ENCODE measurements at regions not wholly inside any gene's neighbourhood (a gene's known extent, or its start where the extent isn't known, plus 50 kb on each side); places are given as distances from the start of the nearest gene placed in this dataset.
A peak's percentile ranks its signal among the peaks of the same experiment; 100 is the strongest.

- no peak for DNase-seq
Observed at GRCh38 chr5:15074651-15075050, 203.1 kb upstream of the ANKH start.

GRCh38 chr5:15073453-15073852, 201.9 kb upstream of the ANKH start:
- DNase-seq: no peak

GRCh38 chr5:15070907-15071306, 199.3 kb upstream of the ANKH start:
- no peak for DNase-seq

GRCh38 chr5:15069407-15069905, 197.9 kb upstream of the ANKH start:
- DNase-seq: no peak

GRCh38 chr5:15065091-15065490, 193.5 kb upstream of the ANKH start:
- DNase-seq: no peak

- DNase-seq: no peak
Observed at GRCh38 chr5:15064396-15064795, 192.8 kb upstream of the ANKH start.

- no peak for DNase-seq
Observed at GRCh38 chr5:15056988-15057592, 185.5 kb upstream of the ANKH start.

- DNase-seq: no peak
Observed at GRCh38 chr5:15044521-15044920, 172.9 kb upstream of the ANKH start.

GRCh38 chr5:15037247-15037908, 165.8 kb upstream of the ANKH start:
- DNase-seq: no peak

- DNase-seq: no peak
Observed at GRCh38 chr5:15034379-15034778, 162.8 kb upstream of the ANKH start.

- no peak for DNase-seq
Observed at GRCh38 chr5:15031180-15031579, 159.6 kb upstream of the ANKH start.

GRCh38 chr5:15027764-15028163, 156.2 kb upstream of the ANKH start:
- DNase-seq: no peak

- no peak for DNase-seq
Observed at GRCh38 chr5:15026944-15027343, 155.4 kb upstream of the ANKH start.

- no peak for DNase-seq
Observed at GRCh38 chr5:15026011-15026893, 154.7 kb upstream of the ANKH start.

GRCh38 chr5:15023846-15024245, 152.3 kb upstream of the ANKH start:
- DNase-seq: no peak

GRCh38 chr5:15023266-15023665, 151.7 kb upstream of the ANKH start:
- DNase-seq: no peak

GRCh38 chr5:15021266-15022046, 149.9 kb upstream of the ANKH start:
- DNase-seq: no peak

- no peak for DNase-seq
Observed at GRCh38 chr5:15020736-15021135, 149.2 kb upstream of the ANKH start.

GRCh38 chr5:15014809-15015208, 143.2 kb upstream of the ANKH start:
- no peak for DNase-seq

GRCh38 chr5:15013654-15014463, 142.3 kb upstream of the ANKH start:
- peak; percentile 37 for DNase-seq

- no peak for DNase-seq
Observed at GRCh38 chr5:15012061-15012460, 140.5 kb upstream of the ANKH start.

GRCh38 chr5:15010936-15011335, 139.4 kb upstream of the ANKH start:
- DNase-seq: no peak

All from CD4-positive, alpha-beta T cell treated with Interleukin-4 for 4 hours (primary cell).